IMR-90 (cell line): ENCODE measurements at regions not wholly inside any gene's neighbourhood (a gene's known extent, or its start where the extent isn't known, plus 50 kb on each side); places are given as distances from the start of the nearest gene placed in this dataset.

Experiments used
- ATAC-seq: fragments of 200-7000 bp; cut with Tn5 transposase; 2 replicates; pipeline ENCODE4 v1.9.1; 2020; ENCODE audit warnings: low read depth, mild to moderate bottlenecking, moderate library complexity
- BruUV-seq: library from RNA; stranded (reverse); fragments of 400-500 nt; replicated peaks from 2 replicates; lab custom pipeline; 2021; lab: Mats Ljungman, UMichigan
- CTCF ChIA-PET: fragments of 300-600 bp; formaldehyde crosslinking; extraction: SDS; loops from one replicate; lab custom pipeline; 2021; ENCODE audit warnings: antibody characterized with exemption; lab: Yijun Ruan, JAX
- POLR2A ChIA-PET: fragments of 300-600 bp; sonication (Branson Sonifier 250); formaldehyde crosslinking; loops from one replicate; lab custom pipeline; 2022; ENCODE audit warnings: antibody characterized with exemption; ENCODE audit not compliant: unreplicated experiment; lab: Charles Lee
- DNase-seq: peaks from one replicate; pipeline ENCODE4 v3.0.0; 2013
- H2AFZ ChIP-seq: replicated peaks from 2 replicates; pipeline ENCODE3; 2013; ENCODE audit warnings: low read length, mild to moderate bottlenecking; ENCODE audit not compliant: poor library complexity
- H2AK5ac ChIP-seq: 2 replicates; pipeline ENCODE4 v1.6.1; 2013; ENCODE audit warnings: low read depth, low read length, inconsistent platforms
- H2AK9ac ChIP-seq: replicated peaks from 2 replicates; pipeline ENCODE3; 2013; ENCODE audit warnings: mild to moderate bottlenecking, low read depth, low read length, moderate library complexity; ENCODE audit not compliant: poor library complexity
- H2BK120ac ChIP-seq: 2 replicates; pipeline ENCODE4 v1.6.1; 2013; ENCODE audit warnings: low read depth, low read length, inconsistent platforms
- H2BK15ac ChIP-seq: 3 replicates; pipeline ENCODE4 v1.6.1; 2013; ENCODE audit warnings: low read depth, low read length, inconsistent platforms
- H2BK20ac ChIP-seq: 2 replicates; pipeline ENCODE4 v1.6.1; 2013; ENCODE audit warnings: low read depth, mild to moderate bottlenecking, inconsistent platforms, low read length, moderate library complexity
- H2BK5ac ChIP-seq: 2 replicates; pipeline ENCODE4 v1.6.1; 2013; ENCODE audit warnings: mild to moderate bottlenecking, low read depth, low read length, inconsistent platforms; ENCODE audit not compliant: poor library complexity, severe bottlenecking
- H3K14ac ChIP-seq: replicated peaks from 2 replicates; pipeline ENCODE4 v1.6.1; 2013; ENCODE audit warnings: low read depth, low read length, inconsistent platforms
- H3K18ac ChIP-seq: 2 replicates; pipeline ENCODE4 v1.6.1; 2013; ENCODE audit warnings: low read depth, low read length, control low read depth
- H3K23ac ChIP-seq: 2 replicates; pipeline ENCODE4 v1.6.1; 2013; ENCODE audit warnings: low read depth, low read length, inconsistent platforms
- H3K27ac ChIP-seq: 2 replicates; pipeline ENCODE4 v1.5.1; 2013; ENCODE audit warnings: mild to moderate bottlenecking, control low read depth, low read length; ENCODE audit not compliant: insufficient read depth
- H3K27me3 ChIP-seq: 2 replicates; pipeline ENCODE4 v1.6.1; 2013; ENCODE audit warnings: low read length; ENCODE audit not compliant: control insufficient read depth, insufficient read depth
- H3K36me3 ChIP-seq: 2 replicates; pipeline ENCODE4 v1.6.1; 2013; ENCODE audit warnings: low read length, mixed read lengths; ENCODE audit not compliant: control insufficient read depth, insufficient read depth
- H3K4ac ChIP-seq: 2 replicates; pipeline ENCODE4 v1.6.1; 2013; ENCODE audit warnings: low read depth, low read length, inconsistent platforms
- H3K4me1 ChIP-seq: 2 replicates; pipeline ENCODE4 v1.6.1; 2013; ENCODE audit warnings: low read length, mixed read lengths; ENCODE audit not compliant: control insufficient read depth, insufficient read depth
- H3K4me2 ChIP-seq: 2 replicates; pipeline ENCODE4 v1.6.1; 2013; ENCODE audit warnings: low read depth, mild to moderate bottlenecking, control low read depth, low read length, moderate library complexity
- H3K4me3 ChIP-seq: 2 replicates; pipeline ENCODE4 v1.5.1; 2013; ENCODE audit warnings: low read depth, mild to moderate bottlenecking, control low read depth, low read length, moderate library complexity; ENCODE audit not compliant: insufficient read depth
- H3K56ac ChIP-seq: 2 replicates; pipeline ENCODE4 v1.6.1; 2013; ENCODE audit warnings: low read length, inconsistent platforms; ENCODE audit not compliant: insufficient read depth; ENCODE audit errors: extremely low read depth
- H3K79me1 ChIP-seq, 2 experiments: 2 replicates each; pipeline ENCODE4 v1.6.1; 2013; ENCODE audit warnings: low read length in 2 of 2, inconsistent platforms in 1 of 2, low read depth in 1 of 2
- H3K9ac ChIP-seq: 2 replicates; pipeline ENCODE4 v1.6.1; 2013; ENCODE audit warnings: low read depth, low read length, control low read depth
- H3K9me1 ChIP-seq: 2 replicates; pipeline ENCODE4 v1.6.1; 2013; ENCODE audit warnings: low read length, inconsistent platforms; ENCODE audit not compliant: insufficient read depth
- H3K9me3 ChIP-seq: 2 replicates; pipeline ENCODE4 v1.6.1; 2013; ENCODE audit warnings: low read length; ENCODE audit not compliant: control insufficient read depth, insufficient read depth
- H4K20me1 ChIP-seq: 2 replicates; pipeline ENCODE4 v1.6.1; 2013; ENCODE audit warnings: low read length, inconsistent platforms; ENCODE audit not compliant: insufficient read depth
- H4K5ac ChIP-seq: 2 replicates; pipeline ENCODE4 v1.6.1; 2013; ENCODE audit warnings: mild to moderate bottlenecking, low read depth, low read length, control low read depth
- H4K8ac ChIP-seq, 2 experiments: 2 replicates each; pipeline ENCODE4 v1.6.1; 2013; ENCODE audit warnings: low read depth in 2 of 2, low read length in 2 of 2, control low read depth in 1 of 2, inconsistent platforms in 1 of 2
- H4K91ac ChIP-seq: 2 replicates; pipeline ENCODE4 v1.6.1; 2013; ENCODE audit warnings: low read depth, low read length, inconsistent platforms; ENCODE audit not compliant: insufficient read depth
- BHLHE40 ChIP-seq: fragments of 150-350 bp; IDR thresholded peaks from 2 replicates; pipeline ENCODE4 v1.6.1; 2016; ENCODE audit warnings: mild to moderate bottlenecking, low read depth, low read length
- MAFK ChIP-seq: IDR thresholded peaks from 2 replicates; pipeline ENCODE4 v1.6.1; 2012; ENCODE audit warnings: low read depth, low read length, improper control_type of control experiment
- WGBS, 2 experiments: methylation state at CpG; one replicate each; pipeline versions ENCODE4 v1.1.5 to v1.1.7; 2013; ENCODE audit warnings: missing lambda C conversion rate in 2 of 2; ENCODE audit not compliant: insufficient read length in 1 of 2; ENCODE audit errors: extremely low coverage in 2 of 2; 5-methylcytosine and 5-hydroxymethylcytosine counted together
- dilution Hi-C: fragments of 300-500 bp; cut with HindIII; formaldehyde crosslinking; loops from one replicate; pipeline ENCODE4 v1.14.3; 2018; ENCODE audit warnings: low sequenced_read_pairs; ENCODE audit not compliant: unreplicated experiment
- in situ Hi-C: fragments of 300-500 bp; cut with MboI; formaldehyde crosslinking; loops from 3 replicates; pipeline ENCODE4 v1.14.3; 2019; ENCODE audit warnings: low sequenced_read_pairs, inconsistent platforms, mixed read lengths
- intact Hi-C: fragments of 100-400 bp; cut with micrococcal nuclease; formaldehyde crosslinking; loops from 2 replicates; pipeline ENCODE4 v1.10.0; 2022

GRCh38 chr1:56152635-56153034 lies 426.7 kb downstream of the PLPP3 start:
- no peak overlapping the region for H2BK20ac ChIP-seq
- H4K5ac ChIP-seq, result no peak overlapping the region
- in situ Hi-C loops, result no loop called here
- DNase-seq (no peak), ATAC-seq (no peak)
- H3K4me3 ChIP-seq, result no peak overlapping the region
- H4K8ac ChIP-seq, result no peak overlapping the region
- no peak overlapping the region for H3K23ac ChIP-seq
- H2AK9ac ChIP-seq, result no peak overlapping the region
- no peak overlapping the region for H3K56ac ChIP-seq
- ChIA-PET POLR2A (no interaction called here), CTCF (no interaction called here)
- no peak overlapping the region for H4K91ac ChIP-seq
- H3K9me3 ChIP-seq, result no peaks in the 10 kb centered on the region
- H3K79me1 ChIP-seq, result no peaks in the 10 kb centered on the region
- intact Hi-C loops, result no loop called here
- no peak overlapping the region for H3K18ac ChIP-seq
- no peak overlapping the region for H3K9ac ChIP-seq
- no peaks in the 10 kb centered on the region for H3K9me1 ChIP-seq
- H3K4ac ChIP-seq, result no peak overlapping the region
- no peak overlapping the region for H2AFZ ChIP-seq
- no peak overlapping the region for H3K4me2 ChIP-seq
- no peaks in the 10 kb centered on the region for H3K27me3 ChIP-seq
- no peak overlapping the region for H3K14ac ChIP-seq
- H2AK5ac ChIP-seq, result no peak overlapping the region
- WGBS, 2 experiments, result no CpG with 5 or more reads among the region's 3 CpGs
- no peak overlapping the region for H2BK5ac ChIP-seq
- TF ChIP-seq MAFK (peak; percentile 44; the same call in 1 of the 2 replicates), BHLHE40 (no peak)
- no peaks in the 10 kb centered on the region for H3K4me1 ChIP-seq
- no peak overlapping the region for H2BK15ac ChIP-seq
- H2BK120ac ChIP-seq, result no peak overlapping the region
- H3K27ac ChIP-seq, result no peak overlapping the region
- no peaks in the 10 kb centered on the region for H4K20me1 ChIP-seq
- no peaks in the 10 kb centered on the region for H3K36me3 ChIP-seq
- no TSS peak for BruUV-seq
- dilution Hi-C loops, result no loop called here
